ENCODE measurements at regions not wholly inside any gene's neighbourhood (a gene's known extent, or its start where the extent isn't known, plus 50 kb on each side); places are given as distances from the start of the nearest gene placed in this dataset.
A peak's percentile ranks its signal among the peaks of the same experiment; 100 is the strongest.

GRCh38 chr2:22290302-22290701, 1094.7 kb upstream of the KLHL29 start:
- no peaks in the 10 kb centered on the region for H3K36me3 Mint-ChIP-seq (ENCODE audit: low read depth)
- H3K4me1 Mint-ChIP-seq, result no peaks in the 10 kb centered on the region
- DNase-seq (no peak), ATAC-seq (no peak)
- intact Hi-C loops (cut with DNase I, micrococcal nuclease), result no loop called here
- no peak overlapping the region for H3K27ac Mint-ChIP-seq
- CTCF ChIA-PET, result interaction anchor here (1.3 kb wide), 1 partner anchor 12 kb away, joined by 3 read pairs; no protein-coding TSS in a partner anchor
- H3K9me3 Mint-ChIP-seq (ENCODE audit: low read depth), result peaks cover 3% of the 10 kb centered on the region
- H3K27me3 Mint-ChIP-seq, result no peaks in the 10 kb centered on the region
- no peak overlapping the region for H3K4me3 Mint-ChIP-seq
- POLR2A ChIA-PET, result interaction anchor here (0.6 kb wide), 1 partner anchor 1534 kb away, joined by 6 read pairs; no protein-coding TSS in a partner anchor

- H3K9me3 Mint-ChIP-seq (ENCODE audit: low read depth), result peaks cover 3% of the 10 kb centered on the region
Observed at GRCh38 chr2:22290909-22291473, 1094.0 kb upstream of the KLHL29 start.

GRCh38 chr2:22301228-22301627, 1083.8 kb upstream of the KLHL29 start:
- CTCF ChIA-PET, result no interaction called here
- Mint-ChIP-seq H3K27me3 (no peaks in the 10 kb centered on the region), H3K9me3 (ENCODE audit: low read depth) (no peaks in the 10 kb centered on the region), H3K4me1 (no peaks in the 10 kb centered on the region), H3K27ac (no peak overlapping the region), H3K4me3 (no peak overlapping the region), H3K36me3 (ENCODE audit: low read depth) (no peaks in the 10 kb centered on the region)
- POLR2A ChIA-PET, result no interaction called here
- intact Hi-C loops (cut with DNase I, micrococcal nuclease), result no loop called here
- DNase-seq (no peak), ATAC-seq (no peak)

More at GRCh38 chr2:22290909-22291473, 1094.0 kb upstream of the KLHL29 start:
- ChIA-PET POLR2A (interaction anchor here (0.6 kb wide), 1 partner anchor 1534 kb away, joined by 6 read pairs; no protein-coding TSS in a partner anchor), CTCF (interaction anchor here (1.3 kb wide), 1 partner anchor 11 kb away, joined by 3 read pairs; no protein-coding TSS in a partner anchor)
- Mint-ChIP-seq H3K36me3 (ENCODE audit: low read depth) (no peaks in the 10 kb centered on the region), H3K4me3 (no peak overlapping the region), H3K27ac (no peak overlapping the region), H3K27me3 (no peaks in the 10 kb centered on the region), H3K4me1 (no peaks in the 10 kb centered on the region)
- ATAC-seq (no peak), DNase-seq (no peak)
- intact Hi-C loops (cut with DNase I, micrococcal nuclease), result no loop called here

GRCh38 chr2:22326250-22326649, 1058.7 kb upstream of the KLHL29 start:
- intact Hi-C loops (cut with DNase I, micrococcal nuclease), result no loop called here
- Mint-ChIP-seq H3K36me3 (ENCODE audit: low read depth) (no peaks in the 10 kb centered on the region), H3K9me3 (ENCODE audit: low read depth) (peaks cover 7% of the 10 kb centered on the region), H3K4me3 (no peak overlapping the region), H3K4me1 (no peaks in the 10 kb centered on the region), H3K27ac (no peak overlapping the region), H3K27me3 (no peaks in the 10 kb centered on the region)
- POLR2A ChIA-PET, result no interaction called here
- DNase-seq (no peak), ATAC-seq (no peak)
- CTCF ChIA-PET, result no interaction called here

GRCh38 chr2:22329211-22330154, 1055.5 kb upstream of the KLHL29 start:
- Mint-ChIP-seq H3K27me3 (no peaks in the 10 kb centered on the region), H3K27ac (no peak overlapping the region), H3K4me1 (no peaks in the 10 kb centered on the region), H3K4me3 (no peak overlapping the region), H3K9me3 (ENCODE audit: low read depth) (peaks cover 6% of the 10 kb centered on the region), H3K36me3 (ENCODE audit: low read depth) (no peaks in the 10 kb centered on the region)
- DNase-seq (no peak), ATAC-seq (no peak)
- CTCF ChIA-PET, result no interaction called here
- intact Hi-C loops (cut with DNase I, micrococcal nuclease), result no loop called here
- POLR2A ChIA-PET, result no interaction called here

GRCh38 chr2:22336414-22336813, 1048.6 kb upstream of the KLHL29 start:
- ChIA-PET CTCF (no interaction called here), POLR2A (no interaction called here)
- no peaks in the 10 kb centered on the region for H3K27me3 Mint-ChIP-seq
- ATAC-seq (no peak), DNase-seq (no peak)
- H3K36me3 Mint-ChIP-seq (ENCODE audit: low read depth), result no peaks in the 10 kb centered on the region
- intact Hi-C loops (cut with DNase I, micrococcal nuclease), result no loop called here
- H3K27ac Mint-ChIP-seq, result no peak overlapping the region
- H3K9me3 Mint-ChIP-seq (ENCODE audit: low read depth), result peaks cover 2% of the 10 kb centered on the region
- H3K4me1 Mint-ChIP-seq, result no peaks in the 10 kb centered on the region
- H3K4me3 Mint-ChIP-seq, result no peak overlapping the region

- DNase-seq (no peak), ATAC-seq (no peak)
- H3K4me3 Mint-ChIP-seq, result no peak overlapping the region
- no peaks in the 10 kb centered on the region for H3K27me3 Mint-ChIP-seq
- no peaks in the 10 kb centered on the region for H3K4me1 Mint-ChIP-seq
- H3K36me3 Mint-ChIP-seq (ENCODE audit: low read depth), result no peaks in the 10 kb centered on the region
- intact Hi-C loops (cut with DNase I, micrococcal nuclease), result no loop called here
- CTCF ChIA-PET, result no interaction called here
- POLR2A ChIA-PET, result no interaction called here
- H3K9me3 Mint-ChIP-seq (ENCODE audit: low read depth), result peaks cover 4% of the 10 kb centered on the region
- no peak overlapping the region for H3K27ac Mint-ChIP-seq
Observed at GRCh38 chr2:22340716-22341115, 1044.3 kb upstream of the KLHL29 start.

- Mint-ChIP-seq H3K27me3 (no peaks in the 10 kb centered on the region), H3K9me3 (ENCODE audit: low read depth) (no peaks in the 10 kb centered on the region), H3K4me3 (no peak overlapping the region), H3K27ac (no peak overlapping the region), H3K4me1 (no peaks in the 10 kb centered on the region), H3K36me3 (ENCODE audit: low read depth) (no peaks in the 10 kb centered on the region)
- intact Hi-C loops (cut with DNase I, micrococcal nuclease), result no loop called here
- ChIA-PET POLR2A (no interaction called here), CTCF (interaction anchor here (1.3 kb wide), 1 partner anchor 9 kb away, joined by 4 read pairs; no protein-coding TSS in a partner anchor)
- DNase-seq (no peak), ATAC-seq (no peak)
Observed at GRCh38 chr2:22347306-22347705, 1037.7 kb upstream of the KLHL29 start.

GRCh38 chr2:22350621-22351020, 1034.4 kb upstream of the KLHL29 start:
- POLR2A ChIA-PET, result no interaction called here
- intact Hi-C loops (cut with DNase I, micrococcal nuclease), result no loop called here
- Mint-ChIP-seq H3K36me3 (ENCODE audit: low read depth) (no peaks in the 10 kb centered on the region), H3K27ac (no peak overlapping the region), H3K9me3 (ENCODE audit: low read depth) (no peaks in the 10 kb centered on the region), H3K4me1 (no peaks in the 10 kb centered on the region), H3K4me3 (no peak overlapping the region), H3K27me3 (no peaks in the 10 kb centered on the region)
- no peak for DNase-seq
- ATAC-seq, result no peak
- CTCF ChIA-PET, result no interaction called here

- CTCF ChIA-PET, result interaction anchor here (0.8 to 2.6 kb wide), 4 partner anchors 9 to 165 kb away, joined by 3 to 8 read pairs (median 4); no protein-coding TSS in a partner anchor
- H3K4me3 Mint-ChIP-seq, result no peak overlapping the region
- intact Hi-C loops (cut with DNase I, micrococcal nuclease), result loop anchor here in 1 of 2 experiments (5.0 kb wide), 1 partner anchor 1314 kb away; the partner anchor contains the start of gene APOB
Observed at GRCh38 chr2:22355816-22356433, 1029.1 kb upstream of the KLHL29 start.

GRCh38 chr2:22359071-22359672, 1025.8 kb upstream of the KLHL29 start:
- ChIA-PET POLR2A (no interaction called here), CTCF (interaction anchor here (0.6 kb wide), 1 partner anchor 148 kb away, joined by 3 read pairs; no protein-coding TSS in a partner anchor)
- H3K36me3 Mint-ChIP-seq (ENCODE audit: low read depth), result no peaks in the 10 kb centered on the region
- H3K9me3 Mint-ChIP-seq (ENCODE audit: low read depth), result no peaks in the 10 kb centered on the region
- no peak overlapping the region for H3K4me3 Mint-ChIP-seq
- DNase-seq (no peak), ATAC-seq (no peak)
- intact Hi-C loops (cut with DNase I, micrococcal nuclease), result loop anchor here in 1 of 2 experiments (5.0 kb wide), 1 partner anchor 1317 kb away; the partner anchor contains the start of gene APOB
- H3K4me1 Mint-ChIP-seq, result no peaks in the 10 kb centered on the region
- H3K27me3 Mint-ChIP-seq, result no peaks in the 10 kb centered on the region
- no peak overlapping the region for H3K27ac Mint-ChIP-seq

More at GRCh38 chr2:22355816-22356433, 1029.1 kb upstream of the KLHL29 start:
- no peak for ATAC-seq
- H3K36me3 Mint-ChIP-seq (ENCODE audit: low read depth), result no peaks in the 10 kb centered on the region
- H3K27ac Mint-ChIP-seq, result no peak overlapping the region
- DNase-seq, result peak; percentile 65
- H3K27me3 Mint-ChIP-seq, result no peaks in the 10 kb centered on the region
- H3K4me1 Mint-ChIP-seq, result no peaks in the 10 kb centered on the region
- POLR2A ChIA-PET, result interaction anchor here (0.7 kb wide), 1 partner anchor 37 kb away, joined by 3 read pairs; no protein-coding TSS in a partner anchor
- H3K9me3 Mint-ChIP-seq (ENCODE audit: low read depth), result no peaks in the 10 kb centered on the region

Data from activated CD4-positive, alpha-beta T cell treated with anti-CD3 and anti-CD28 coated beads for 36 hours (primary cell).